Caco-2 (cell line): ENCODE measurements at regions not wholly inside any gene's neighbourhood (a gene's known extent, or its start where the extent isn't known, plus 50 kb on each side); places are given as distances from the start of the nearest gene placed in this dataset.
A peak's percentile ranks its signal among the peaks of the same experiment; 100 is the strongest.

Source experiments
- BruUV-seq: library from RNA; stranded (reverse); fragments of 400-500 nt; replicated peaks from 2 replicates; lab custom pipeline; 2021; lab: Mats Ljungman, UMichigan
- CTCF ChIA-PET: fragments of 300-600 bp; sonication (Branson Sonifier 250); formaldehyde crosslinking; loops from one replicate; lab custom pipeline; 2022; ENCODE audit warnings: antibody characterized with exemption; lab: Charles Lee
- POLR2A ChIA-PET: fragments of 300-600 bp; sonication (Branson Sonifier 250); formaldehyde crosslinking; loops from one replicate; lab custom pipeline; 2022; ENCODE audit warnings: antibody characterized with exemption; lab: Charles Lee
- DNase-seq, 2 experiments: peaks; one replicate each; pipeline versions ENCODE4 v3.0.0 to v3.0.0-alpha.2; 2020 to 2022
- H3K27me3 ChIP-seq: replicated peaks from 2 replicates; pipeline ENCODE4 v1.6.0; 2011; ENCODE audit warnings: low read length; ENCODE audit not compliant: control insufficient read depth, insufficient read depth
- H3K36me3 ChIP-seq: 2 replicates; pipeline ENCODE4 v1.5.1; 2011; ENCODE audit warnings: low read length; ENCODE audit not compliant: control insufficient read depth, insufficient read depth
- H3K4me1 ChIP-seq: fragments of 250-450 bp; sonication (Bioruptor Pico); 2 replicates; pipeline ENCODE4 v1.5.1; 2020; ENCODE audit warnings: mild to moderate bottlenecking
- H3K4me3 ChIP-seq: 2 replicates; pipeline ENCODE4 v1.5.1; 2011; ENCODE audit warnings: low read depth, mild to moderate bottlenecking, control low read depth, low read length
- H3K9me3 ChIP-seq: fragments of 250-450 bp; sonication (Bioruptor Pico); 2 replicates; pipeline ENCODE4 v1.5.1; 2020; ENCODE audit warnings: mild to moderate bottlenecking, moderate library complexity
- H3K27ac Mint-ChIP-seq: one replicate; pipeline ENCODE4 v1.8.0; 2022; ENCODE audit warnings: mixed read lengths; ENCODE audit not compliant: unreplicated experiment
- H3K27me3 Mint-ChIP-seq: one replicate; pipeline ENCODE4 v1.8.0; 2022; ENCODE audit warnings: mixed read lengths; ENCODE audit not compliant: insufficient read depth, unreplicated experiment
- H3K36me3 Mint-ChIP-seq: one replicate; pipeline ENCODE4 v1.8.0; 2022; ENCODE audit warnings: mild to moderate bottlenecking, mixed read lengths; ENCODE audit not compliant: insufficient read depth, unreplicated experiment
- H3K4me1 Mint-ChIP-seq: one replicate; pipeline ENCODE4 v1.8.0; 2022; ENCODE audit warnings: low read depth, mixed read lengths; ENCODE audit not compliant: unreplicated experiment
- H3K4me3 Mint-ChIP-seq: one replicate; pipeline ENCODE4 v1.8.0; 2022; ENCODE audit warnings: mild to moderate bottlenecking, moderate library complexity, mixed read lengths; ENCODE audit not compliant: unreplicated experiment
- H3K9me3 Mint-ChIP-seq: one replicate; pipeline ENCODE4 v1.8.0; 2022; ENCODE audit warnings: mixed read lengths; ENCODE audit not compliant: unreplicated experiment
- CTCF ChIP-seq, 2 experiments: fragments of 200-600 bp in 1 of 2; IDR thresholded peaks; 1 replicate in 1 of 2; 2 replicates in 1 of 2; pipeline versions ENCODE4 v1.5.1 to v1.8.0; 2011 to 2022; ENCODE audit warnings: antibody characterized with exemption in 1 of 2, control low read depth in 1 of 2, inconsistent platforms in 1 of 2, low read depth in 1 of 2, low read length in 1 of 2, mild to moderate bottlenecking in 1 of 2, moderate library complexity in 1 of 2; ENCODE audit not compliant: insufficient read depth in 1 of 2, severe bottlenecking in 1 of 2, unreplicated experiment in 1 of 2
- intact Hi-C: fragments of 100-400 bp; cut with micrococcal nuclease; formaldehyde crosslinking; loops from one replicate; pipeline ENCODE4 v1.10.0; 2022; ENCODE audit not compliant: unreplicated experiment

GRCh38 chr11:123247496-123247799, 52.4 kb upstream of the CLMP start:
- Histone ChIP-seq H3K36me3 (no peaks in the 10 kb centered on the region), H3K4me3 (no peak overlapping the region), H3K4me1 (no peaks in the 10 kb centered on the region), H3K9me3 (no peaks in the 10 kb centered on the region), H3K27me3 (no peaks in the 10 kb centered on the region)
- Mint-ChIP-seq H3K27ac (no peak overlapping the region), H3K4me3 (no peak overlapping the region), H3K36me3 (no peaks in the 10 kb centered on the region), H3K4me1 (no peaks in the 10 kb centered on the region), H3K9me3 (no peaks in the 10 kb centered on the region), H3K27me3 (peaks cover 17% of the 10 kb centered on the region)
- CTCF ChIA-PET: interaction anchor here (0.6 to 4.6 kb wide), 36 partner anchors 11 to 464 kb away, joined by 3 to 98 read pairs (median 5); partner anchors contain the start of genes CLMP and HSPA8
- TF ChIP-seq CTCF (IDR thresholded peaks at IDR 0.05; ENCODE audit: insufficient read depth in 1 of 2, low read depth in 1 of 2, low read length in 1 of 2, severe bottlenecking in 1 of 2, unreplicated experiment in 1 of 2): no peak
- POLR2A ChIA-PET: interaction anchor here (0.9 to 1.4 kb wide), 2 partner anchors 84 to 185 kb away, joined by 3 to 7 read pairs; partner anchors contain the start of gene HSPA8
- BruUV-seq: no TSS peak
- intact Hi-C loops: loop anchor here (1.0 kb wide), 5 partner anchors 16 to 185 kb away; partner anchors contain the start of gene HSPA8
- no peak for DNase-seq

- no peaks in the 10 kb centered on the region for H3K9me3 Mint-ChIP-seq
- H3K4me1 ChIP-seq: no peaks in the 10 kb centered on the region
- peak; percentile 86 to 93 for DNase-seq
- no peaks in the 10 kb centered on the region for H3K27me3 ChIP-seq
- no TSS peak for BruUV-seq
- no peak overlapping the region for H3K4me3 Mint-ChIP-seq
- peak; percentile 99 to 100 for TF ChIP-seq CTCF (IDR thresholded peaks at IDR 0.05; ENCODE audit: insufficient read depth in 1 of 2, low read depth in 1 of 2, low read length in 1 of 2, severe bottlenecking in 1 of 2, unreplicated experiment in 1 of 2)
- ChIA-PET POLR2A (interaction anchor here (0.9 to 1.4 kb wide), 2 partner anchors 84 to 185 kb away, joined by 3 to 7 read pairs; partner anchors contain the start of gene HSPA8), CTCF (interaction anchor here (0.5 to 4.6 kb wide), 40 partner anchors 8 to 464 kb away, joined by 3 to 98 read pairs (median 5); partner anchors contain the start of genes CLMP and HSPA8)
- H3K27me3 Mint-ChIP-seq: peaks cover 15% of the 10 kb centered on the region
- no peaks in the 10 kb centered on the region for H3K9me3 ChIP-seq
- no peaks in the 10 kb centered on the region for H3K4me1 Mint-ChIP-seq
- no peak overlapping the region for H3K27ac Mint-ChIP-seq
- no peaks in the 10 kb centered on the region for H3K36me3 ChIP-seq
- H3K4me3 ChIP-seq: no peak overlapping the region
- H3K36me3 Mint-ChIP-seq: no peaks in the 10 kb centered on the region
- intact Hi-C loops: loop anchor here (1.0 kb wide), 5 partner anchors 16 to 185 kb away; partner anchors contain the start of gene HSPA8
Observed at GRCh38 chr11:123246749-123247495, 51.9 kb upstream of the CLMP start.

- H3K27me3 ChIP-seq: no peaks in the 10 kb centered on the region
- no peaks in the 10 kb centered on the region for H3K36me3 ChIP-seq
- no peaks in the 10 kb centered on the region for H3K9me3 ChIP-seq
- DNase-seq: no peak
- Mint-ChIP-seq H3K36me3 (no peaks in the 10 kb centered on the region), H3K9me3 (no peaks in the 10 kb centered on the region), H3K4me3 (no peak overlapping the region), H3K27ac (no peak overlapping the region), H3K4me1 (no peaks in the 10 kb centered on the region), H3K27me3 (peaks cover 15% of the 10 kb centered on the region)
- ChIA-PET POLR2A (no interaction called here), CTCF (interaction anchor here (0.7 to 4.6 kb wide), 5 partner anchors 14 to 136 kb away, joined by 3 to 98 read pairs (median 9); no protein-coding TSS in a partner anchor)
- intact Hi-C loops: no loop called here
- TF ChIP-seq CTCF (IDR thresholded peaks at IDR 0.05; ENCODE audit: insufficient read depth in 1 of 2, low read depth in 1 of 2, low read length in 1 of 2, severe bottlenecking in 1 of 2, unreplicated experiment in 1 of 2): no peak
- H3K4me3 ChIP-seq: no peak overlapping the region
- no TSS peak for BruUV-seq
- no peaks in the 10 kb centered on the region for H3K4me1 ChIP-seq
Observed at GRCh38 chr11:123245567-123245966, 50.5 kb upstream of the CLMP start.
